Gastrocnemius medialis (tissue), 4 donors: ENCODE measurements at regions not wholly inside any gene's neighbourhood (a gene's known extent, or its start where the extent isn't known, plus 50 kb on each side); places are given as distances from the start of the nearest gene placed in this dataset.

ENCODE experiments used
- POLR2A ChIP-seq, 2 donors: fragments of 450-650 bp; IDR thresholded peaks; one replicate each; pipeline ENCODE4 v1.6.1; 2017; ENCODE audit warnings: antibody characterized with exemption in 2 of 2, mild to moderate bottlenecking in 2 of 2, moderate library complexity in 2 of 2
- TF ChIP-seq, protein P1 (sequence below), 5 experiments: fragments of 450-650 bp in 3 of 5; fragments of 200-600 bp in 2 of 5; sonication (generic) in 2 of 5; IDR thresholded peaks in 4 of 5; conservative IDR thresholded peaks in 1 of 5; 1 replicate in 4 of 5; 2 replicates in 1 of 5; pipeline ENCODE4 v1.5.1; 2016 to 2019; ENCODE audit warnings: antibody characterized with exemption in 5 of 5, mild to moderate bottlenecking in 3 of 5, moderate library complexity in 3 of 5

- TF ChIP-seq, protein P1, sequence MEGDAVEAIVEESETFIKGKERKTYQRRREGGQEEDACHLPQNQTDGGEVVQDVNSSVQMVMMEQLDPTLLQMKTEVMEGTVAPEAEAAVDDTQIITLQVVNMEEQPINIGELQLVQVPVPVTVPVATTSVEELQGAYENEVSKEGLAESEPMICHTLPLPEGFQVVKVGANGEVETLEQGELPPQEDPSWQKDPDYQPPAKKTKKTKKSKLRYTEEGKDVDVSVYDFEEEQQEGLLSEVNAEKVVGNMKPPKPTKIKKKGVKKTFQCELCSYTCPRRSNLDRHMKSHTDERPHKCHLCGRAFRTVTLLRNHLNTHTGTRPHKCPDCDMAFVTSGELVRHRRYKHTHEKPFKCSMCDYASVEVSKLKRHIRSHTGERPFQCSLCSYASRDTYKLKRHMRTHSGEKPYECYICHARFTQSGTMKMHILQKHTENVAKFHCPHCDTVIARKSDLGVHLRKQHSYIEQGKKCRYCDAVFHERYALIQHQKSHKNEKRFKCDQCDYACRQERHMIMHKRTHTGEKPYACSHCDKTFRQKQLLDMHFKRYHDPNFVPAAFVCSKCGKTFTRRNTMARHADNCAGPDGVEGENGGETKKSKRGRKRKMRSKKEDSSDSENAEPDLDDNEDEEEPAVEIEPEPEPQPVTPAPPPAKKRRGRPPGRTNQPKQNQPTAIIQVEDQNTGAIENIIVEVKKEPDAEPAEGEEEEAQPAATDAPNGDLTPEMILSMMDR (IDR thresholded peaks at IDR 0.05 in 4 of 5, conservative IDR thresholded peaks at IDR 0.05 in 1 of 5), result no peak
- no peak for TF ChIP-seq POLR2A (IDR thresholded peaks at IDR 0.05)
These were observed 848.3 kb upstream of the PCDH9 start for GRCh38 chr13:68078469-68078868.
